NAMALWA (cell line): ENCODE measurements at regions not wholly inside any gene's neighbourhood (a gene's known extent, or its start where the extent isn't known, plus 50 kb on each side); places are given as distances from the start of the nearest gene placed in this dataset.
"Not testable (repeated sequence)": the region's sequence is repeated elsewhere in the genome, so short reads cannot be mapped to it uniquely, and the experiment has no call there.

Experiments
- DNase-seq: peaks from one replicate; pipeline ENCODE4 v3.0.0-alpha.2; 2015; ENCODE audit warnings: low spot score

DNA sequence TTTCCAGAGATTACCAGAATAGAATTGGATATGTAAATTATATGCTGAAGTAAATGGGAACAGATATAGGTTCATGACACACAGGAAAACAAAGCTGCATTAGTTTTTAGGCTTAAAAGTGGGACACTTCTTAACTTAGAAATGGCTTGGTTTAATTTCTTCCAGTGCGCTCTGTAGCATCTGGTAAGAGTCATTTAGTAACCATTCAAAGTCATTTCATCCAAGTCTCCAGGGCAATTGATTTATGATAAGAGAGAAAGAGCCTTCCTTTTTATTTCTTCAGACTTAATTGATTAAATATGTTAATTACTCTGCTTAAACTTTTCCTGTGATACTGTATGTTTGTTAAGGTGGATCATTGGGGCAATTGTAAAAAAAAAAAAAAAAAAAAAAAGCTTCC, 368.0 kb downstream of the DOK5 start:
- no peak for DNase-seq

DNA sequence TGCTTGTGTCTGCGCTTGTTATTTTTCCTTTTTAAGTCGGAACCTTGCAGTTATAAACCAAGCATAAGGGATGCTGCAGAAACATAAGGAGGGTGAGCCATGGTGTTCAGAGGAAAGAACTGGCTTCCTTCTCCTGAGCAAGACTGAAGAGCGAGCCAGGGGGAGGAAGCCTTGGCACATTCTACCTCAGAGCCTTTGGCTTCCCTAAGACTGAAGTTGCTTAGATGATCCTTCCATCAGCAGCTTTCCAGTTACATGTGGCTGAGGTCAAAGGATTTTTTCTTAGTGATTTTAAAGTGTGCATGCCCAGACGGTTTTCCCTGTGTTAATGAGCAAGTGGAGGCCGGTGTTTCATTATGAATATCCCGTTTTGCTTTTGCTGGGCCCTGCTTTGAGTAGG, 363.8 kb downstream of the DOK5 start:
- no peak for DNase-seq

- no peak for DNase-seq
Observed at GRCh38 chr20:54837226-54837625, 361.8 kb downstream of the DOK5 start.

DNA sequence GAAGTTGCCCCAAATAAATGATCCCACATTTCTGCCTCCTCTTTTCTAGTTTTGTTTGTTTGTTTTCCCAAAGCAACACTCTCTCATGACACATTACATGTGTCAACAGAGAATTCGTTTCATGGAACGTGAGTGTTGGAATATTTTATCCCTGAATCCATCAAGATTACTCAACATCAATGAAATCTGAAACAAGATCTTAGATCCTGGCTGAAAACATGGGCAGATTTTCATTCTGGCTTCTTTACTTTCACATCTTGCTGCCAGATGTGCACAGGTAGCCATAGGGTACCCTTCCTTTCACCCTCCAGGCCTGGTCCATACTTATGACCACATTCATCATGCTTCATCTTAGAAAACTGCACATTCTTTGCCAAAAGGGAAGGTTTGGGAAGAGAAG, 347.0 kb downstream of the DOK5 start:
- DNase-seq: no peak

- no peak for DNase-seq
Observed at GRCh38 chr20:54820392-54820791, 345.0 kb downstream of the DOK5 start.

DNA sequence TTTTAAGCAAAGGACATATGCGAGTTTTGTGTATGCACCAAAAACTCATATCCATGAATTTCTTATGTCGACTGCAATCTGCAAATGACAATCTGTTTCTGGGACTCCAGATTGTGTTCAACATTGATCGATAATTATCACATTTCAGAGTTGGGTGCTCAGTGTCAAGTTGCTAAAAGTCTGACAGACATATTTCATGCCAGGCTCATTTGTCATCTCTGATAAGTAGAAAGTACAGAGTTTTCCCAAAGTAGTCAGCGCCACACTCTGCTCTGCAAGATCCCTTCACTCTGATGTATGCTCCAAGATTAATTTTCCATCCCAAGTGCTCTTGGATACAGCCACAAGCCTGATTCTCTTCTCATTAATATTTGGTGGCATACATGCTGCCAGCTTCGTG, 331.1 kb downstream of the DOK5 start:
- DNase-seq: no peak

DNA sequence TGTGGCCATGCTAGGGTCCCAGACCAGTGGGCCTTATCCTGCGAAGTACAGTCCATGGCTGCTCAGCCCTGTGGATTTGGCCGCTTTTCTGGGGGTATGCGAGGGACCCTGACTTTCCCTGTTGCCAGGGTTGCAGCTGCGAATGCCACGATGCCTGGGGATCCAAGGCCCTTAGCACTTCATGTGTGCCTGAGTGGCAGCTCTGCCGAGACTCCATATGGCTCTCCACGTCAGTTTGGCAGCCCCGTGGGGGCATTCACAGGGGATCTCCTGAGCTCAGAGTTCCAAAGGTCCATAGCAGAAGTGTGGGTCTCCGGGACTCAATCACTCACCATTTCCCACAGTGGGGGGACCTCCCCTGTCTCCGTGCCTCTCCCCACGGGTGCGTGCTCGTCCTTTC, 319.5 kb downstream of the DOK5 start:
- no peak for DNase-seq

- DNase-seq: no peak
Observed at GRCh38 chr20:54794110-54794509, 318.7 kb downstream of the DOK5 start.

DNA sequence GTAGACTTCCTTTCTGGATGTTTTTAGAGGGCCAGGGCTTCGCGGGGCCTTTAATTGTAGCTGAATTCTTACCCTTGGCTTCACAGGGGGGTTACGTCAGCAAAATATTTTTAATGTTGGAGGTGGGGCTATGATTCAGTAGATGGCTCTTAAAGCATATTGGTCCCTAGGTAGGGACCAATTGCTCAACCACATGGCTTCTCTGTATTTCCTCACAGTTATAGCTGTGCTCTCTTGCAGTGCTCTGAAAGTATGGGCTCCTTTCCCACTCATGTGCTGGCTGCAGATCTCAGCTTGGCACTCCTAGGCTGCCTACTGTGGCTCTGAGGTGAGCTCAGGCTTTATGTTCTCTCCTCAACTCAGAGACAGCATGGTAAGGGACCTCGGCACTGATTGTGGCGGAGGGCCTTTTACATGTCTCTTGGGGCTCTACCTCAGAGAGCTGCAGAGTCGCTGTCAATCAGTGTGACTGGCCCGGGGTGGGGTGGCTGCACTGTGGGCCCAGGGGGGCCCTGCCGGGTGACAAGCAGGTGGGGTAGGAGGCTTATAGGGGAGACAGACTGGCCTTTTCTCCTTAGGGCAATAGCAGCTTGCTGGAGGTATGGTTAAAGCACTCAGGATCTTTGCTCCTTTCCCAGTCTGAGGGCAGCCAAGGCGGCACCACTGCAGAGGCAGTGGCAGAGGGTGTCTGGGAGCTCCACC, 318.0 kb downstream of the DOK5 start:
- DNase-seq: no peak

- DNase-seq: no peak
Observed at GRCh38 chr20:54792688-54793087, 317.3 kb downstream of the DOK5 start.

DNA sequence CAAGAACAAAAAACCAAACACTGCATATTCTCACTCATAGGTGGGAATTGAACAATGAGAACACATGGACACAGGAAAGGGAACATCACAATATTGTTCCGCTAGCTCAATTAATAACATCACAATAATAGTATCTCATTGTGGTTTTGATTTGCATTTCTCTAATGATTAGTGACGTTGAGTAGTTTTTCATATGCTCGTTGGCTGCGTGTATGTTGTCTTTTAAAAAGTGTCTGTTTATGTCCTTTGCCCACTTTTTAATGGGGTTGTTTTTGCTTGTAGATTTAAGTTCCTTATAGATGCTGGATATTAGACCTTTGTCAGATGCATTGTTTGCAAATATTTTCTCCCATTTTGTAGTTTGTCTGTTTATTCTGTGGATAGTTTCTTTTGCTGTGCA, 312.9 kb downstream of the DOK5 start:
- DNase-seq: not testable (repeated sequence)

DNA sequence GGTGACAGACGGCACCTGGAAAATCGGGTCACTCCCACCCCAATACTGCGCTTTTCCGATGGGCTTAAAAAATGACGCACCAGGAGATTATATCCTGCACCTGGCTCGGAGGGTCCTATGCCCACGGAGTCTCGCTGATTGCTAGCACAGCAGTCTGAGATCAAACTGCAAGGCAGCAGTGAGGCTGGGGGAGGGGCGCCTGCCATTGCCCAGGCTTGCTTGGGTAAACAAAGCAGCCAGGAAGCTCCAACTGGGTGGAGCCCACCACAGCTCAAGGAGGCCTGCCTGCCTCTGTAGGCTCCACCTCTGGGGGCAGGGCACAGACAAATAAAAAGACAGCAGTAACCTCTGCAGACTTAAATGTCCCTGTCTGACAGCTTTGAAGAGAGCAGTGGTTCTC, 307.4 kb downstream of the DOK5 start:
- DNase-seq: not testable (repeated sequence)

GRCh38 chr20:54774426-54774825, 299.0 kb downstream of the DOK5 start:
- no peak for DNase-seq

- DNase-seq: no peak
Observed at GRCh38 chr20:54773643-54774000, 298.2 kb downstream of the DOK5 start.

- DNase-seq: no peak
Observed at GRCh38 chr20:54772893-54773642, 297.7 kb downstream of the DOK5 start.

GRCh38 chr20:54766483-54766882, 291.1 kb downstream of the DOK5 start:
- no peak for DNase-seq

GRCh38 chr20:54763366-54763765, 288.0 kb downstream of the DOK5 start:
- DNase-seq: no peak

DNA sequence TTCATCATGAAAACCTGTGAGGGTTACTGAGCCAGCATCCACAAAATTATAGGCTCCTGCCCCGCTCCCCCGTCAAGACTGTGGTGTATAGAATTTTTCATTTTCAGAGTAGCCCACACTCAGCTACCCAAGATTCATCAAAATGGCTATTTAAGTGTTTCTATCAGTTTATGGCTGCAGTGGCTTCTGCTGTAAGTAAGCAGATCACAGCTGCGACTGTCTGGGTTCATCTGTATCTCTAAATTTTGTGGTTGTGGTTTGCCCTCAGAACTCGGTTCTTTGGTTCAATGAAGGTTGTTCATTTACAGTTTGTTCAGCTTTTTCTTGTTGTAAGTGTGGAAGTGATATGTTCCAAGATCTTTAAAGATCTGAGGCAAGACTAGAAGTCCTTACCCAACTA, 284.2 kb downstream of the DOK5 start:
- DNase-seq: no peak

DNA sequence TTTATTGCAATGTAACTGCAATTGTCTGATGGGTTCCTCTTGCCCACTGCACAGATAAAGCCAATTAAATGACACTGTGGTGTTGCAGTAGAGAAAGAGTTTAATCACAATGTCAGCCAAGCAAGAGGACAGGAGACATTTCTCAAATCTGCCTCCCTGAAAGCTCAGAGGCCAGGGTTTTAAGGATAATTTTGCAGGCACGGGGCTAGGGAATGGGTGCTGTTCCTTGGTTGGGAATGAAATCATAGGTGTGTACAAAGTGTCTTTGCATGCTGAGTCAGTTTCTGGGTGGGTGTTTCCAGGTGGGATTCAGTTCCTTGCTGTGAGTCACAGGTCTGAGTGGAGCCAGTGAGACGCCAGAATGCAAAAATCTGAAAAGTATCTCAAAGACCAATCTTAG, 271.4 kb downstream of the DOK5 start:
- DNase-seq: no peak

GRCh38 chr20:54745780-54746179, 270.4 kb downstream of the DOK5 start:
- DNase-seq: no peak

DNA sequence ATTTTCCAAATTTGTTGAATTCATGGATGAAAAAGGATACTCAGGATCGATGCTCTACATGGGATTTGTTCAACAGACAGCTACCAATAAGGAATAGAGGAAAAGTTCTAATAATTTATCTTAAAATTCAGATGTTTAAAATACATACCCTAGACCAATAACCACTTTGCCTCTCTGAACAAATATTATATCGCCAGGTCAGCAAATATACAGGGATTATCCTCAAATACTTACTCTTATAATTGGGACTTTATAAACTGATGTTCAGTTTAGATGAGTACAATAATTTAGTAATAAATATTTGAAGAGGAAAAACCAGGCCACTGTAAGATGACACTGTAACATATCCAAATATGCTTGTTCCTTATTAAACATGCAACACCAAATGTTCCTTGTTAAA, 268.7 kb downstream of the DOK5 start:
- DNase-seq: no peak

DNA sequence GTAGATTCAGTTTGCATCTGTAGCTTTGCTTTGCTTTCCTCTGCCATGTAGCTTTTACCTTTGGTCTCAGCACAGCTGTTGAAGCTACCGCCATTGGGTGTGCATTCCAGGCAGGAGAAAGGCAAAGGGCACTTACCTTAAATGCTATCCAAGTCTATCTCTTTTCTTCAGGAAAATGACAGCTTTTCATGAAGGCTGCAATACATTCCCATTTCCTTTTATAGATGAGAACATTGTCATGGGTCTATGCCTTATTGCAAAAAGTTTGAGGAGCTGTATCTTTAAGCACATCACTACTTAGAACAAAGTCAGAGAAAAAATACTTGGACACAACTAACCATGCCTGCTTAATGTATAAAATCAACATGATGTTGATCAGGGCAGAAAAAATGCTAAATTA, 266.8 kb downstream of the DOK5 start:
- no peak for DNase-seq

- no peak for DNase-seq
Observed at GRCh38 chr20:54736421-54736820, 261.0 kb downstream of the DOK5 start.

DNA sequence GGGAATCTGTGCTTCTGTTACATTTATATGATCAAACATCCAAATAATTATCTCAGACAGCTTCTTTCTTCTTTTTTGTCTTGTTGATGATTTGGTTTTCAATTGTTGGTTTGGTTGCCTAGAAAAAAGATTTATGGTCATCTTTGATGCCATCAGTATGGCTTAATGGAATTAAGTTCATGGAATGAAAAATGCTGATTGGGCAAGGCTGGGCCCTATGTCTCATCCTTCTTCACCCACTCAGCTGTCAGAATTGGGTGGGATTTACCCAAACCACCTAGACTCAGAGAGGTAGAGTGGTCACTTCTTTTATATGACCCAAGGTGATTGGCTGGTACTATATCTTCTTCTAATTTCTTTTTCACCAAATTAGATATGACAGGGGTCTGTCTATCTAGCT, 258.3 kb downstream of the DOK5 start:
- DNase-seq: no peak
